NCI-H774 (cell line): ENCODE measurements at regions not wholly inside any gene's neighbourhood (a gene's known extent, or its start where the extent isn't known, plus 50 kb on each side); places are given as distances from the start of the nearest gene placed in this dataset.

Experiments used
- DNase-seq: peaks from one replicate; lab custom pipeline; 2025; lab: John Stamatoyannopoulos, UW

DNA sequence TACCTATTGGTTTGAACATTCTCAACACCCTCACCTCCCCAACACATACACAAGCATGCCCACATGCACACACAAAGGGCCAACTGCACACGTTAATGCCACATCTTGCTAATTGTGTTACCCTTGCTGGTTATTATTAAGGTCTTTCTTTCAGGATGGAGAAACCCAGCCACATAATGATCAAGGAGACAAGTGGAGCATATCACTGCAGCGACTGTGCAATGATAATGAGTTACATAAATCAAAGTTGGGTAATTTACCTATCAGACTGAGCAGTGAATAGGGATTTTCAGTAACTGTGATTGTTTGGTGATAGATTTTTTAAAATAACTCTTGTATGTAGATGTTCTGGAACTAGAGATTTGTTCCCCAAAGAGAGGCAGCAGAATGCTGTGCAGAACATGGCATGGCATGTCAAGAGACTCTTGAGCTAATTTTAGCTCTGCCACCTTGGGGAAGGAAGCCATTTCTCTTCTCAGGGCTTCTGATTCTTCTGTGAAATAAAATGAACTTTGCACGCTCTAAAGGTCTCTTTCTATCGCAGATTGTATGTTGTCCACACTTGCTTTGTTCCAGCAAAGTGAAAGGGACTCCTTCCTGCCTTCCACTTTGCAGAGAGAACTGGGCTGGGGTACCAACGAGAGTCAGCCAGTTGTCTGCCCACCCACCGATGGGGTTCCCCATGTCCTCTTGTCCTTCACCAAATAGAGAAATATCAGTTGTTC lies 126.0 kb upstream of the CAMK1G start:
- no peak for DNase-seq

GRCh38 chr1:209458921-209459320 lies 124.6 kb upstream of the CAMK1G start:
- DNase-seq, result no peak

- no peak for DNase-seq
Measured at GRCh38 chr1:209461168-209461567, 122.3 kb upstream of the CAMK1G start.

DNA sequence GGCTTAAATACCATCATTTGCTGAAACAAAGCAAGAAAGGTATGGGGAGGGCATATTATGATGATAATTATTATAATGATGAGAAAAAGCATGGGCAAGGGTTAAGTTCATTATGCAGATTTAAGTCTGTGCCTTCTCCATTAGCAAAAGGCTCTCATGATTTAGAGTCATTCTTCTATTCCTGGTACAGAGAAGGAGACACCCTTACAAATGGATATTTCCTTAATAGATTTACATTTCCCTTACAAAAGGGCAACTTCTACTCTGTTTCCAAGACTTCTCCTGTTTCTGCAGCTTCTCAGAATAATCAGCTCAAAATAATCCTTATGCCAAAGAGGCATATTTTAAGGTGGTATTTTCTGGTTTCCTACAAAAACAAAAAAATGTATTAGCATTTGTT lies 121.1 kb upstream of the CAMK1G start:
- no peak for DNase-seq

GRCh38 chr1:209463441-209463840 lies 120.1 kb upstream of the CAMK1G start:
- DNase-seq, result no peak

DNA sequence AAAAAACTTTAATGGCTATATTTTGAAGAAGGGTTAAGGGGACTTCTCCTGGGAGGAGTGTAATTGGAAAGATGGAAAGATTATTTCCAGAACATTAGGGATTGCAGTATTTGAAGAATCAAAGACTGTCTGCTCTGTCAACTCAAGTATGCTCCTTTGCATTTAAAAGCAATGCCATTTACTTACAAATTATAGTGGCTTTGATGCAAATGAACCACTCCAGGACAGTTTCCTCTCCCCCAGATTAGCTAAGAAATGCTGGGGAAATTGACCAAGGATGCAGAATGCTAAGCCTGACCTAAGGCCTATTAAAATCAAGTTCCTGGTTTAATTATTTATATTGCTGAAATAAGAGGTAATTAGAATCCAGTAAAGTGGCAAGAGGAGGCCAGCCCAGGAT lies 110.5 kb upstream of the CAMK1G start:
- DNase-seq, result no peak

GRCh38 chr1:209480345-209480744 lies 103.2 kb upstream of the CAMK1G start:
- no peak for DNase-seq

- no peak for DNase-seq
Measured at GRCh38 chr1:209483691-209484090, 99.8 kb upstream of the CAMK1G start.

DNA sequence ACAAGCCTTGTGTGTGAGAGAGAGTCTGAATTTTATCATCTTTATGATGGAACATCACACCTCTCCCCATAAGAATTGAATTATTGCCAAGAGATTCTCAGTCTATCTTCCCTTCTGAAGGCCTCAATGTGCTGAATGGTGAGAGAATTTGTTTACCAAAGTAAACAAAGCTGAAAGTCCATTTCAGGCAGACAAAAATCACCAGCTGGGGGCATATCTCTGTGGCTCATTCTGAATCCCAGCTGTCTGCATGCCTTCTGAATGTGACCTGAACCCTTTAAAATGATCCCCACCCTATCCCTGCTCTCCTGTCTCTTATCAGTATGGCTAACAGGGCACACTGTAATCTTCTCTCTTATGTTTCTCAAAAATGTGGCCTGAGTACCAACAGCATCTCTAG lies 99.1 kb upstream of the CAMK1G start:
- peak; percentile 6 for DNase-seq

GRCh38 chr1:209485167-209485566 lies 98.3 kb upstream of the CAMK1G start:
- no peak for DNase-seq

- no peak for DNase-seq
Measured at GRCh38 chr1:209485751-209486150, 97.8 kb upstream of the CAMK1G start.

- no peak for DNase-seq
Measured at GRCh38 chr1:209486861-209487593, 96.5 kb upstream of the CAMK1G start.

DNA sequence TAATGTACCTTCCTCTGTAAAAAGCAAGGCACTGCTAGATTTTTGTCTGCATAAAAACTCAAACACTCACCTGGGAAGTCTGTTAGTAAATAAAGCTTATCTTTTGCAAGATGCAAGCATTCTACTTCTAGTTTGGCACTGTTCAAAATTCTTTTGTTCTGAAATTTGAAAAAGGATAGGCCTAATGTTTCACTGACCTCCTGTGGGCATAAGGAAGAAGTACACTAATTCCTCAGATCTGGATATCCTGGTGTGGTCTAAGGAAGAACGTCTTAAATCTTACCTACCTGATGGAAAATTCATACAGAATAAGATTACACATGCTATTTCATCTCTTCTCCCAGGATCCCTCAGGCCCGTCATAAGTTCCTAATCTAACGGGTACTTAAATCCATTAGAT lies 93.5 kb upstream of the CAMK1G start:
- DNase-seq, result peak; percentile 30

- DNase-seq, result no peak
Measured at GRCh38 chr1:209491031-209491430, 92.5 kb upstream of the CAMK1G start.

- no peak for DNase-seq
Measured at GRCh38 chr1:209491496-209491895, 92.0 kb upstream of the CAMK1G start.

DNA sequence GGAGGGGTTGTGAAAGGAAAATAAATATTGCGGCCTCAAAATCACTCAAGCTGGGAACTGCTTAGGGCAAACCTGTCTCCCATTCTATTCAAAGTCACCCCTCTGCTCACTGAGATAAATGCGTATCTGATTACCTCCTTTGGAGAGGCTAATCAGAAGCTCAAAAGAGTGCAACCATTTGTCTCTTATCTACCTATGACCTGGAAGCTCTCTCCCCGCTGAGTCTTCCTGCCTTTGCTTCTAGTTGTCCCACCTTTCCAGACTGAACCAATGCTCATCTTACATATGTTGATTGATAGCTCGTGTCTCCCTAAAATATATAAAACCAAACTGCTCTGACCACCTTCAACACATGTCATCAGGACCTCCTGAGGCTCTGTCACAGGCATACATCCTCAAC lies 91.6 kb upstream of the CAMK1G start:
- no peak for DNase-seq

- no peak for DNase-seq
Measured at GRCh38 chr1:209493559-209493958, 90.0 kb upstream of the CAMK1G start.

- no peak for DNase-seq
Measured at GRCh38 chr1:209497729-209498128, 85.8 kb upstream of the CAMK1G start.

DNA sequence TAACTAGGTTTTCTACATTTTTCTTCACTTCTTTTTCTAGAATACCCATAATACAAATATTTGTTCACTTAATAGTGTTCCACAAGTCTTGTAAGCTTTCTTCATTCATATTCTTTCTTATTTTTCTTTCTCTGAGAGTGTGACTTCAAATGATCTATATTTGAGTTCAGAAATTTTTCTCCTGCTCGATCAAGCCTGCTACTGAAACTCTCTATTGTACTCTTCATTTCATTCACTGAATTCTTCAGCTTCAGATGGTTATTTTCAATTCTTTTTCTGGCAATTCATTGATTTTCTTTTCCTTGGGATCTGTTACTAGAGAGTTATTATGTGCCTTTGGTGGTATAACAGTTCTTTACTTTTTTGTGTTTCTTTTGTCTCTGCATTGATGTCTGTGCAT lies 82.5 kb upstream of the CAMK1G start:
- no peak for DNase-seq

- DNase-seq, result no peak
Measured at GRCh38 chr1:209503196-209503595, 80.3 kb upstream of the CAMK1G start.

DNA sequence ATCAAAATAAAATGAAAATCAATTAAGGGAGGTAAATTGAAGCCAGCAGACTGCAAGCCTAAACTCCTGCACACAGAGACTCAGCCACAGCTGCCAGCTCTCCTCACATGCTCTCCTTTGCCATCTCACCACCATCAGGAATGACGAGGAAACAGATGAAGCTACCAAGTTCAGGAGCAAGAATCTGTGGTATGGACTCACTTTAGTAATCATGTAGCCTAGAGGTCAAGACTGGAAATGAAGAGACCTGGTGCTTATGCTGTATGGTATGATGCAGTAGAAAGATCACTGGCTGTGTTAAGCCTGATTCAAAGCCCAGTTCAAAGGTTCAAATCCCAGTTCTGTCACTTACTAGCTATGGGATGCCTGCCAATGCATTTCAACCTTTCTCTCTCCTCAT lies 78.9 kb upstream of the CAMK1G start:
- no peak for DNase-seq

GRCh38 chr1:209505044-209505443 lies 78.5 kb upstream of the CAMK1G start:
- no peak for DNase-seq

DNA sequence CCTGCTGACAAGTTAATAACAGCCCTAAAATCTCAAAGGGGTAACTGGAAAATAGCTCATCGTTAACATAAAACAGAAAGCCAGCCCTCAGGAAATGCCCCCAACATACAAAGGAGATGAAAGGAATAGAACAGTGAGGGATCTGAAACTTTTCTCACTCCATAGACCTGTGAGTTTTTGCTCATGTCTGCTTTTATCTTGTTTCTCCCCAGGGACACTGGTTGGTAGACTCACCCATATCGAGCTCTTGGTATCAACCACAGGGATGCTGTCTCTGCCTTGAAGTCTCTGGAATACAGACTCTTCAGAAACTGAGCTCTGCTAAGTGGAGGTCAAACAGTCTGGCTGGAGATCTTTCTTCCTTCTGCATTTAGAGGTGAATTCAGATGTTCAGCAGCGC lies 77.4 kb upstream of the CAMK1G start:
- no peak for DNase-seq

- no peak for DNase-seq
Measured at GRCh38 chr1:209509039-209509438, 74.5 kb upstream of the CAMK1G start.
